SU-DHL-6 (cell line): ENCODE measurements at regions not wholly inside any gene's neighbourhood (a gene's known extent, or its start where the extent isn't known, plus 50 kb on each side); places are given as distances from the start of the nearest gene placed in this dataset.
A peak's percentile ranks its signal among the peaks of the same experiment; 100 is the strongest.

Experiments used
- H2AFZ ChIP-seq: fragments of 200-600 bp; sonication (generic); 2 replicates; pipeline ENCODE4 v1.6.1; 2014; ENCODE audit warnings: low read depth, mild to moderate bottlenecking, moderate library complexity, mixed read lengths, antibody characterized with exemption, low read length; ENCODE audit not compliant: severe bottlenecking
- H3F3A ChIP-seq: fragments of 200-600 bp; shearing (Covaris generic); 2 replicates; pipeline ENCODE4 v1.6.0; 2016; ENCODE audit warnings: antibody characterized with exemption, mild to moderate bottlenecking; ENCODE audit not compliant: insufficient read depth
- H3K27ac ChIP-seq: fragments of 200-600 bp; sonication (generic); 2 replicates; pipeline ENCODE4 v1.5.1; 2016; ENCODE audit warnings: low read depth, mild to moderate bottlenecking, low read length, moderate library complexity, mixed read lengths
- H3K27me3 ChIP-seq: fragments of 200-600 bp; sonication (generic), shearing (Covaris generic); 2 replicates; pipeline ENCODE4 v1.6.0; 2014; ENCODE audit warnings: mild to moderate bottlenecking, low read length
- H3K36me3 ChIP-seq: fragments of 200-600 bp; sonication (generic); 2 replicates; pipeline ENCODE4 v1.6.1; 2014; ENCODE audit warnings: mild to moderate bottlenecking, low read length, mixed read lengths
- H3K4me2 ChIP-seq: fragments of 300-600, 200-600 bp; shearing (Covaris generic), sonication (generic); 2 replicates; pipeline ENCODE4 v1.6.0; 2014; ENCODE audit warnings: low read length, low read depth, mild to moderate bottlenecking; ENCODE audit not compliant: poor library complexity, severe bottlenecking
- H3K4me3 ChIP-seq: fragments of 200-600 bp; sonication (generic); 2 replicates; pipeline ENCODE4 v1.5.1; 2014; ENCODE audit warnings: antibody characterized with exemption, low read length, mild to moderate bottlenecking, mixed read lengths; ENCODE audit not compliant: insufficient read depth, poor library complexity, severe bottlenecking
- H3K79me2 ChIP-seq: fragments of 200-600 bp; sonication (generic); 2 replicates; pipeline ENCODE4 v1.6.1; 2014; ENCODE audit warnings: mild to moderate bottlenecking, low read length, moderate library complexity; ENCODE audit not compliant: insufficient read depth
- H3K9ac ChIP-seq: fragments of 200-600 bp; sonication (generic); 2 replicates; pipeline ENCODE4 v1.7.0; 2014; ENCODE audit warnings: mild to moderate bottlenecking, low read length
- H3K9me2 ChIP-seq: fragments of 200-600 bp; sonication (generic); replicated peaks from 2 replicates; pipeline ENCODE4 v1.6.1; 2014; ENCODE audit warnings: low read length; ENCODE audit not compliant: insufficient read depth
- H3K9me3 ChIP-seq: fragments of 200-600 bp; sonication (generic); 2 replicates; pipeline ENCODE4 v1.6.1; 2014; ENCODE audit warnings: low read length, mixed read lengths; ENCODE audit not compliant: insufficient read depth
- H4K20me1 ChIP-seq: fragments of 200-600 bp; sonication (generic); 2 replicates; pipeline ENCODE4 v1.6.1; 2014; ENCODE audit warnings: low read depth, mild to moderate bottlenecking, antibody characterized with exemption, low read length, moderate library complexity, mixed read lengths
- CTCF ChIP-seq: fragments of 200-600 bp; sonication (generic); IDR thresholded peaks from one replicate; pipeline ENCODE4 v1.5.1; 2017; ENCODE audit warnings: antibody characterized with exemption, mild to moderate bottlenecking, low read length, moderate library complexity; ENCODE audit not compliant: insufficient read depth, poor library complexity, severe bottlenecking
- EZH2phosphoT487 ChIP-seq: fragments of 200-600 bp; sonication (generic), shearing (Covaris generic); conservative IDR thresholded peaks from 2 replicates; pipeline ENCODE4 v1.6.1; 2018; ENCODE audit warnings: mild to moderate bottlenecking, antibody characterized with exemption, low read length, moderate library complexity, mixed read lengths

- TF ChIP-seq EZH2phosphoT487 = no peak
- no peak for TF ChIP-seq CTCF
- Histone ChIP-seq H3F3A (no peaks in the 10 kb centered on the region), H3K79me2 (no peaks in the 10 kb centered on the region), H4K20me1 (no peaks in the 10 kb centered on the region), H2AFZ (no peak overlapping the region), H3K9ac (no peak overlapping the region), H3K27ac (no peak overlapping the region), H3K9me2 (no peaks in the 10 kb centered on the region), H3K4me2 (no peak overlapping the region), H3K36me3 (no peaks in the 10 kb centered on the region), H3K9me3 (no peaks in the 10 kb centered on the region), H3K27me3 (no peaks in the 10 kb centered on the region), H3K4me3 (no peak overlapping the region)
Observed at GRCh38 chr17:55865072-55865762, 114.4 kb downstream of the PCTP start.

GRCh38 chr17:55870044-55870443 is 119.2 kb downstream of the PCTP start:
- H3K4me3 ChIP-seq = no peak overlapping the region
- H3K36me3 ChIP-seq = no peaks in the 10 kb centered on the region
- no peaks in the 10 kb centered on the region for H3K27me3 ChIP-seq
- no peak overlapping the region for H3K9ac ChIP-seq
- no peaks in the 10 kb centered on the region for H3K9me2 ChIP-seq
- H3K27ac ChIP-seq = no peak overlapping the region
- H4K20me1 ChIP-seq = no peaks in the 10 kb centered on the region
- H3K9me3 ChIP-seq = no peaks in the 10 kb centered on the region
- TF ChIP-seq EZH2phosphoT487 (no peak), CTCF (no peak)
- H3F3A ChIP-seq = no peaks in the 10 kb centered on the region
- H2AFZ ChIP-seq = no peak overlapping the region
- no peak overlapping the region for H3K4me2 ChIP-seq
- H3K79me2 ChIP-seq = no peaks in the 10 kb centered on the region

GRCh38 chr17:55872374-55872773 is 121.5 kb downstream of the PCTP start:
- no peak overlapping the region for H2AFZ ChIP-seq

More at GRCh38 chr17:55872374-55872773, 121.5 kb downstream of the PCTP start:
- Histone ChIP-seq H3K9ac (0 out of 2 replicates have a peak overlapping the region, but pooled peaks have one; percentile 11), H3K36me3 (no peaks in the 10 kb centered on the region), H3K4me2 (peak overlapping the region; percentile 43), H4K20me1 (no peaks in the 10 kb centered on the region), H3K79me2 (no peaks in the 10 kb centered on the region), H3K9me2 (no peaks in the 10 kb centered on the region), H3F3A (no peaks in the 10 kb centered on the region), H3K4me3 (no peak overlapping the region), H3K27ac (peak overlapping the region; percentile 73), H3K9me3 (no peaks in the 10 kb centered on the region), H3K27me3 (no peaks in the 10 kb centered on the region)
- TF ChIP-seq EZH2phosphoT487 (no peak), CTCF (no peak)
